ENCODE measurements at regions not wholly inside any gene's neighbourhood (a gene's known extent, or its start where the extent isn't known, plus 50 kb on each side); places are given as distances from the start of the nearest gene placed in this dataset.

DNA sequence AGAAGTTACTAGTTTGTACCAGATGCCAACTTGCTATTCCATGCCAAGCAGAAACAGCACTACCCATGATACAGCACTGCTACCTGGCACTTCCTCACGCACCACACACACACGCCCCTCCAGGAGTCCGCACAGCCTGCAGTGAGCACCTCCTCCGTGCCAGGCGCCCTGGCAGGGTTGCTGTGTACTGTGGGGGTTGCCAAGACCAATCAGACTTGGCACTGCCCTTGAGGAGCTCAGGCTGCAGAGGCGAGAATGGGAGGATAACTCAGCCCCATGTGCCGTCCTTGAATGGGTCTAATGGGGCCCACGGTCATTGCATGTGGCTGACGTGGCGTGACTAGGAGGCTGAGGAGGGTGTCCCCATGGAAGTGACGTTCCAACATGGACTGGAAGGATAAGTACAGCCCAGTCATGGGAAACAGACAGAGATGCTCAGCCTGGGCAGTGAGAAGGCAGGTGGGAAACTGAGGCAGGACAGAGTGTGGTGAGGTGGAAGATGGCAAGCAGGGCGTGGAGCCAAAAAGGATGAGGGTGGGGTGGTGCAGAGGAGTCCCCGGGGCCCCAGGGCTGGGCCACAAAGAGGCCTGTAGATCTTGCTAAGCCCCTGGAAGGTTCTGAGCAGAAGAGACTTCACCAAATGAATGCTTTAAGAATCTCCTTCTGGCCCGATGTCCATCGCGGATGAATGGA, 65.3 kb upstream of the C14orf180 start:
- no peak for DNase-seq (ENCODE audit: low read depth)

DNA sequence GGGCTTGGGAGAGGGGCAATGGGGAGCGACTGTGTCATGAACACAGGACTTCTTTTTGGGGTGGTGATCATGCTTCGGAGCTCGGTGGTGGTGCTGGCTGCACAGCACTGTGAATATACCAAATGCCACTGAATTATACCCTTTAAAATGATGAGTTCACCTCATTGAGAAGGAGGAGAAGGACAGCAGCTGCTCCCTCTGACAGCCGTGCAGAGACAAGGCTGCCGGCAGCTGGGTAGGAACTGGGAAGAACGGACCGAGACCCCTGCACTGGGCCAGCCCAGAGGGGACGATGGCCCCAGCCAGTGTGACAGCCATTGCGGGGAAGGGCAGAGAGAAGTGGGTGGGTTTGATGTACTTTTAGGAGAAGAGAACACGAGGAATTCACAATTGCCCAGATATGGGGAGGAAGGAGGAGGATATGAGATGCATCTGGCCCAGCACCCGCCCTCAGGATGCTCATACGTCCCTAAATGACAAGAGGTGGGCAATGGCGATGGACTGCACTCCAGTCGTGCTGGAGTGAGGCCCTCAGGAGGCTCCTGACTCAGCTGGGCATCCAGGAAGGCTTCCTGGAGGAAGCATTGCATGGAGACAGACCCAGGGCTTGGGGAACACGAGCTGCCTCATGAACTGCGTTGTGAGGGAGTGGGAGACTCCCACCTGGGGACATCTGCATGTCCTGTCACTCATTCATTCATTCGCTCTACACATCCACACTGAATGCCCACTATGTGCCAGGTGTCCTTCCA, 64.3 kb upstream of the C14orf180 start:
- no peak for DNase-seq (ENCODE audit: low read depth)

DNA sequence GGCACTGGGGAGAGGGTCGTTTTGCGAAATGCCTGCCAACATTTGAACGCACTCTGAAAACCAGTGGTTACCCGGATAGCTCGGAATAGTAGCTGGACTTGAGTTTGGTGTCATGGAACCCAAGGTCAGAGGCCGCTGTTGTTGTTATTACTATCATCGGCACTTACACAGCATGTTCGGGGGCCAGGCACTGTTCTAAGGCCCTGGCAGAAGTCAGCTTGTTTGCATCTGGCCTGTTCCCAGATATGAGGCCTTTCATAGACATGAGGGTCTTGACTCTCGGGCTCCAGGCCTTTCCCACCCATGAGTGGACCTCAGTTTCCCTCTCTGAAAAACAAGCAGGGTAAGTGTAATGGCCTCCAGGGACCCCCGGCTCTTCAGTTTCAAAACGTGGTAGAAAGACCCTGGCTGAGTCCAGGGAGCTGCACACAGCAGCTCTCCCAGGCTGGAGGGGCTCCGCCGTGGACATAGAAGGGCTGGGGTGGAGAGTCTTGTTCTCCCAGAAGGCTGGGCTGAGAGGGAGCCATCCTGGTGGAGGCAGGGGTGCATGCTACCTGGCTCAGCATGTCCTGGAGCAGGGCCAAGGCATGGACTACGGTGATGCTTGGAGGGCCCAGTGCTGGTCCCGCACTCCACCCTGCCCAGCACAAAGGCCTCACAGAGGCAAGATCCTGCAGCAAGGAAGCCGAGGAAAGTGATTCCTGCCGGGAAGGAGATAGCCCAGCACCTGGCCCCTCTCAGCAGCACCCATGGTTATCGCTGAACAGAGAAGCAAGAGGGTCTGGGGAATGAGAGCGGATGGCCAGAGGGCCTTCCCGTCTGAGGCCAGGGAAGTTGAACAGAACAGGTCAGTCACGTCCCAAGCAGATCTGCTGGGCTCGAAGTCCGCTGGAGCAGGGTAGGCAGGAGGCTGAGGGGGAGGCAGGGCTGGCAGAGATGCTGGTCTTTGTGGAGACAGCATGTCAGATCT, 63.5 kb upstream of the C14orf180 start:
- DNase-seq (ENCODE audit: low read depth): no peak

DNA sequence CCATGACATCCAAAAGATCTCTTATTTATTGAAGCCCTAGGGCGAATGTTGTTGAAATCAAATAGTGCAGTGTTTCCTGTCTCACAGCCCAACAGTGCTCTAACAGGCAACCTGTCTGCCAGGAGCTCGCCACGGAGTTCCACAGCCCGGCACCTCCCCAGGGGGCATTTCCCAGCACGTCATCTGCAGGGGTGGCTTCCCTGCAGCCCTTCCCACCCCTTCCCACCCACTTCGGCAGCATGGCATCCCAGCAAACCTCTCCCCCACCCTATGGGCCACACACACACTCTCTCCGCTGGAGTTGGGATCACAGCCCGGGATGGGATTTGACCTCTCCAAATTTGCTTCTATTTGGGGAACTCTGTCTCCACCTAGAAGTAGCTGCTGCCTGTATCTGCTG, 62.7 kb upstream of the C14orf180 start:
- no peak for DNase-seq (ENCODE audit: low read depth)

DNA sequence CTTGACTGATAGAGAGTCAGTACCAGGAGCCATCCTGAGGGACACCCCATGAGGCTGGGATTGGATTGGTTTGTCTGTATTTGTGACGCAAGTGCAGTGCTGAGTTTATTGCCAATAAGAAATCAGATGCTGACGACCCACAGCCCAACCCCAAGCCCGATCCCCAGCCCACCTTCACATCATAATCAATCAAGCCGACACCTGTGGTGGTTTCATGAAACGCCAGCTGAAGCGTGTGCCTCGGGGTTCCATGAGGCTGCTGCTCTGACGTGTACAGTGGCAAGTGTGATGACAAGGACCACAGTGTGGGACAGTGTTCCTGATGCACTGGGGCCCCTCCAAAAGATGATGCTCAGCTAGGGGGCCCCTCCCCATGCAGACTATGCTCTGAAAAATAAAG, 62.1 kb upstream of the C14orf180 start:
- DNase-seq (ENCODE audit: low read depth): no peak

DNA sequence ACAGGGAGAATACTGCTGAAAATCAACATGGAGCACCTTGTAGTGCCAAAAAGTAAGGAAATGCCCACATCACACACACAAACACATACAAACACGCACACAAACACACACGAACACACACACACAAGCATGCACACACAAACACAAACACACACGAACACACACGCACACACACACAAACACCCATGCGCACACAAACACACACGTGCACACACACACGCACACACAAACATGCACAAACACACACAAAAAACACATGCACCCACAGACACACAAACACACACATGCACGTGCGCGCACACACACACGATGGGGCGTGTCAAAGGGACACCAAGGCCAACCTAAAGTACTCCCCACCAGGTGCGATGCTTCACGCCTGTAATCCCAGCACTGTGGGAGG, 61.7 kb upstream of the C14orf180 start:
- no peak for DNase-seq (ENCODE audit: low read depth)

DNA sequence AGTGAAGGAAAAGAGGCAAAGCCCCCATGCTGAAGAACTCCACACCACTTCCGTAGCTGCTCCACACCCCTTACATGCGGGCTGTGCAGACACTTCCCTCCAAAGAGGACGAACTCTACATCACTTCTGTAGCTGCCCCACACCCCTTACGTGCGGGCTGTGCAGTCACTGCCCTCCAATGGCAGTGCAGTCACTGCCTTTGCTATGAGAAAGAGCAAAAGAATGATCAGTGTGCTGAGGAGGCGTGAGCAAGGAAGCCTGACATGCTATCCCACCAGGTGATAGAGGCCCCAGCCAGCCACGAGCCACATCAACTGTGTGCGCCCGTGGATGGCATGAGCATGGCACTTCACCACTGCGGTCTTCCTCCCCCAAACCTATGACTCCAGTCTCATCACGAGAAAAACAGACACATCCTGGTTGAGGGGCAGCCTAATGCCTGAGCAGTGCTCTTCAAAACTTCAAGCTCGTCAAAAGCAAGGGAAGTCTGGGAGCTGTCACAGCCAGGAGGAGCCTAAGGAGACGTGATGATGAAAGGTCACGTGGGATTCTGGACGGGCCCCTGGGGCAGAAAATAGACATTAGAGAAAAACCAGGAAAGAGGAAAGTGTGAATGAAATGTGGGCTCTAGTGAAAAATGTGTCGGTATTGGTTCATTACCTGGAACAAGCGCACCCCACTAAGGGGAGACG, 60.8 kb upstream of the C14orf180 start:
- no peak for DNase-seq (ENCODE audit: low read depth)

DNA sequence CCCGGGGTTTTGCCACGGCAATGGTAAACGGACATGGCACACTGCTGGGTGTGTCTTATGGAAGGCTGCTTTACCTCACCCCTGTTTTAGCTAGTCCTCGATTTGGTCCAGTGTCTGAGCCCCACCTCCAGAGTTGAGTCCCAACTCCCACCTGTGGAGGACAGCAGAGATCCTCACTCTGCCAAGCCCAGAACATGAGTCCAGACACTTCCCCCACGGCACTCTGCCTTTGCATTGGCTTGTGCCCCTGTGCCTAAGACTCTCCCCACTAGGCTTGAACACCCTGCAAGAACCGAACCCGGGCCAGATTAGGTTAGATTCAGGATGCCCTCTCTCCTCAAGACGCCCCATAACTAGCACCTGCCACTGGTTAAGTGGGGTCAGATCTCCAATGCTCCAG, 59.8 kb upstream of the C14orf180 start:
- DNase-seq (ENCODE audit: low read depth): no peak

DNA sequence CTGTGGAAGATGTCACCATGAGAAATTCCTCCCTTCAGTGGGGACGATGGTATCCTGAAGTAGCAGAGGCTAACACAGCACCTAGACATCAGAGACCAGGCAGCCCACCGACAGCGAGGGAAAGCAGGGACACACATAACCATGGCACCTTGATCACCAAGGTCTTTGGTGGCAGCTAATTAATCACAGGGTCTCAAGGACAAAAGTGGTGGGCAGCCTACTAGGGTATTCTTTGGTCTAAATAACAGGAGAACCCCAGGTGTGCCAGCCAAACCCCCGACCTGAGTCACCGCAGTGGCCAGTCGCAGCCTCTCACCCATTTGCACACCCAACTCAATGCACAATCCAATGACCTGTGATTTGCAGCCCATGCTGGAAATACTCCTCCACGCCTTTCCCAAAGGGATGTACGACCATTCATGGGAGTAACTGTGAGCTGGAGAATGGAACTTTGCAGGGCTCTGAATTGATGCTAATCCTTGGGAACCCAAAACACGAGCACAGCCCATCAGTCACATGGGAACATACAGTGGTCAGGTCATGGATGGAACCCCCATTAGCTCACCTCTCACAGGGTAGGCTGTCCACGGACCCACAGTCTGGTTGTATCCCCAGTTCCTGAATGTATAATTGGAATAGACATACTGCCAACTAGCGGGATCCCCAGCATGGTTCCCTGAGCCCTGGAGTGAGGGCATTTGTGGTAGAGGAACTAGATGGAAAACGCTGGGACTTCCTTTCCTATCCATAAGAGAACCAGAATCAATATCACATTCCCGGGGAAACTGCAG, 58.7 kb upstream of the C14orf180 start:
- no peak for DNase-seq (ENCODE audit: low read depth)

DNA sequence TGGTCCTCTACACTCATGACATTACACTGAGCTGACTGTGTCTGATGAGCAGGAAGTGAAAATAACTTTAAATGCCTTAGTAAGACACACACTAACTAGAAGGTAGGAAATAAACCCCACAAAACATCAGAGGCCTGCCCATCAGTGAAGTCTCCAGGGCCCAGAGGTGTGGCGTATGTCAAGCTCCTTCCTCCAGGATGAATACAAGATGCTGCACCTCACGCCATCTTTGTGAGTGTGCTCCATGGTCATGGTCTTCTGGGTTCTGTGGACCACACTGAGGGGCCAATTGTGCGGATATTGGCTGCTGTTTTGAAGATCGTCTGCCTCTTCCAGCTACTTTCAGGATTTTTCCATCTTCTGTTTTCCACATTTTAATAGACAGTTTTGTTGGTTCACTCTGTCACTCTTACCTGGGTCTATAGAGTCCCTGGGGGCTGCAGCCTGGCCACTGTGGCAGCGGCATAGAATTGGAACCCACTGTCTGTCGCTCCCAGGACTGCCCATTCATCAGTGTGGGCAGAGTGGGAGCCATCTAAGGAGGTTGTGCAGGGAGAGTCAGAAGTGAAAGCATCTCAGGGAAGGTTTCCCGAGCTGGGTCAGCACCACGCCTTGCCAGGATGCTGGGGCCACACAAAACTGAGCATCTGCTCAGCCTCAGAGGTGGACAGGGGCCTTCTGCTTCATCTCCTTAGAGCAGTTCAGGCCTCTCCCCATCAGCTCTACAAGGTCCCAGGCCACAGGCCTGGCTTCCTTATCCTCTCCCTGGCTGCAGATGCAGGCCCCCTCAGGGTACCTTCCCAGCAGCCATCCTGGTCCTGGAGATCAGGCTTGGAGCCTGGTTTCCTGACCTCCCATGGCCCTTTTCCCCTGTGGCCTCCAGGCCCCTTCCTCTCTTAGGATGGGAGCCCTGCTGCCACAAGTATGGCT, 57.5 kb upstream of the C14orf180 start:
- no peak for DNase-seq (ENCODE audit: low read depth)

DNA sequence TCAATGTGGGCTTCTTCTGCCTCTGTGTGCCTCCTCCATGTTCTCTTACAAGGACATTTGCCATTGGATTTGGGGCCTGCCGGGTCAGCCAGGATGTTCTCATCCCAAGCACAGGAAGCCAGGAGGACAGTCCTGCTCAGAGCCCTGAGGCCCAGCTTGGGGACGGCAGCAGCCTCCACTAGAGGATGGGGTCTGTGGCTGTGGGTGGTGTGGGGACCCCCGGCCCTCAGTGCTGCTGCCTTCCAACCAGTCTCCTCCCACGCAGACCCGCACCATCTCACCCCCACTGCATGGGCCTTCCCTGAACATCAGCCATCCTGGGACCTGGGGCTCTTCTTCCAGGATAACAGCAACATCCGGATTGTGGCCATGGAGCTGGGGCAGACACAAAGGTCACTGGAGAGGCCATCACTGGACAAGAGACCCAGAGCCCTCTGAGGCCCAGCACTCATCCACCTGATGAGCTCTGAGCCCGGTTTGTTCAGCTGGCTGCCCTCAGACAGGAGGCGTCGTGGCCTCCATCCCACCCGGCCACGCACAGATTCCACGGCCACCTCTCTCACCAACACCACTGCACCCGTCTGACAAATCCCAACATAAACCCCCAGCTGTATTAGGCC, 56.5 kb upstream of the C14orf180 start:
- DNase-seq (ENCODE audit: low read depth): no peak

DNA sequence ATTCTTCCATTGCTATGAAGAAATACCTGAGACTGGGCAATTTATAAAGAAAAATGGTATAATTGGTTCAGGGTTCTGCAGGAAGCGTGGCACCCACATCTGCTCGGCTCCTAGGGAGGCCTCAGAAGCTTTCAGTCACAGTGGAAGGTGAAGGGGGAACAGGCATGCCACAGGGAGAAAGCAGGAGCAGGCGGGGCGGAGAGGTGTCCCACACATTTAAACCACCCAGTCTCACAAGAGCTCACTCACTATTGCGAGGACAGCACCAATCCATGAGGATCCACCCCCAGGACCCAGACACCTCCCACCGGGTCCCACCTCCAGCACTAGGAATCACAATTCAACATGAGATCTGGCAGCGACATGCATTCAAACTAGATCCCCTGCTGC, 56.0 kb upstream of the C14orf180 start:
- no peak for DNase-seq (ENCODE audit: low read depth)

DNA sequence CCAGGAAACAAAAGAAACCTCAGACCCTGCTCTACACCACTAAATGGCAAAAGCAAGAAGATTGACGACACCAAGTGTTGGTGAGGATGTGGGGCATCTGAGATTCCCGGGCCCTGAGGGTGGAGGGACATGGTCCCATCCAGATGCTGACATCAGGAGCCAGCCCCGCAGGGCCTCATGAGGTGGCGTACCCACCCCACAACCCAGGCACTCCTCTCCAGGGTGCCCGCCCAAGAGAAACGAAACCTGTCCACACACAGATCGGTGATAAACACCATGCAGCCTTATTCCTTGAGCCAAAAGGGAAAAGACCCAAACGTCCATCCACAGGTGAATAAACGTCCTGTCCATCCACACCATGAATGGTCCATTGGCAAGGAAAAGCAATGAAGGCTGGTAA, 54.8 kb upstream of the C14orf180 start:
- no peak for DNase-seq (ENCODE audit: low read depth)

DNA sequence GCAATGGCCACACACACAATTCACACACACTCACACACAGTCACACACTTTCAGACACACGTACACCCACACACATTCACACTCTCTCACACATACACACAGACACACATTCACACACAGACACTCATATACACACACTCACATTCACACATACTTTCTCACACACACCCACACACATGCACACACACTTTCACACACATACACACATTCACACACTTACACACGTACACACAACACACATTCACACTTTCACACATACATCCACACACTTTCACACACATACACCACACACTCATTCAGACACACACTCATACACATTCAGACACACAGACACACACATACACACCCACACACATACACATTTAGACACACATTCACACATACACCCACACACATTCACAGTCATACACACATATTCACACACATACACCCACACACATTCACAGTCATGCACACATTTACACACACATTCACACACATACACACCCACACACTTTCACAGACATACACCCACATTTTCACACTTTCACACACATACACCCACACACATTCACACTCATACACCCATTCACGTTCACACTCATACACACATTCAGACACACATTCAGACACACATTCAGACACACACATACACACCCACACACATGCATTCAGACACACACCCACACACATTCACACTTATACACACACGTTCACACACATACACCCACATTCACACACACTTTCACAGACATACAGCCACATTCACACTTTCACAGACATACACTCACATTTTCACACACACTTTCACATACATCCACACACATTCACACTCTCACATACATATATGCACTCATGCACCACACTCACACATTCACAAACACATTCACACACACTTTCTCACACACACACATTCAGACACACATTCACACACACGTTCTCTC, 52.6 kb upstream of the C14orf180 start:
- DNase-seq (ENCODE audit: low read depth): no peak

DNA sequence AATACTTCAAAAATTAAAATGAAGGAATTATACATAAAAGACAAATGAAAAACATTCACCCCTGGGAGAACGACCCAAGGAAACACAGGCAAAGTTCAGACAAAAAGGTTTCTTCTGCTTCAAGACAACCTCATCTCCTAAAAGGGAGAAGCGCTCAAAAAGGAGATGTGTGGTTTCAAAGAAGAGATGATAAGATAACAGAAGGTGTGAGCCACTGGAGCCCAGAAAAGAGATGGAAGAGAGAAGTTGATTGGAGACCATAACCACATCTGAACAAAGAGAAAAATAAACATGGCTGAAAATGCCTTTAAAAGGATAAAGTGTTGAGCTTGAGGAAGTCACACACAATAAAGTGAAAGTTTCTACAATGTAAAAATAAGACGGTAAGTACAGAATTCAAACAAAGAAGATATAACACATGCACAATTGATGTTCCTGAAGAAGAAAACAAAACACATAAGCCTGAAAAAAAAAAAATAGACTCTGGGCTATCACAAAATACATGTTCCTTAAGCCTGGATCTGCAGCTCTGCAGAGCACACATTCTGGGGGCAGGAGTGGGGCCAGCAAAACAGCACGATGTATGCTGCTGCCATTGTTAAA, 51.6 kb upstream of the C14orf180 start:
- DNase-seq (ENCODE audit: low read depth): no peak

DNA sequence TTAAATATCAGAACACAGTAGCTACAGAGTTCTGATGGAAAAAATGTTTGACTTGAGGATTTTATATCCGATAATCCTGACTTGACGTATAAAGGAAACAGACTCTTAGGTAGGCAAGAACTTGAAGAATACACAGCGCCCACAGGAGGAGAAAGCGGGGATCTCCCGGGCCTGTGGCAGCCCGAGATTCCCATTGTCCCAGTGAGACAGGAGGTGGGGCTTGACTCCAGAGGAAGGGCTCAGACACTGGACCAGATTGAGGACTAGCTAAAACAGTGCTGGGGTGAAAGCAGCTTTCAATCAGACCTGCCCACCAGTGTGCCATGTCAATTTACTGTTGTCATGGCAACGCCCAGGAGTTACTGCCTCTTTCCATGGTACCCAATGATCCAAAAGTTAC, 51.1 kb upstream of the C14orf180 start:
- no peak for DNase-seq (ENCODE audit: low read depth)
